ENCODE measurements at regions not wholly inside any gene's neighbourhood (a gene's known extent, or its start where the extent isn't known, plus 50 kb on each side); places are given as distances from the start of the nearest gene placed in this dataset.

- no peaks in the 10 kb centered on the region; the same call in 1 of the 2 replicates for H3K4me1 ChIP-seq
- H3K27ac Mint-ChIP-seq (ENCODE audit: unreplicated experiment): no peak overlapping the region
- intact Hi-C loops (cut with micrococcal nuclease; ENCODE audit: unreplicated experiment): no loop called here
Measured at GRCh38 chr7:88669913-88670312, 89.6 kb upstream of the ZNF804B start.

GRCh38 chr7:88668591-88668990 lies 90.9 kb upstream of the ZNF804B start:
- no peak for TF ChIP-seq CTCF (IDR thresholded peaks at IDR 0.05; ENCODE audit: insufficient read depth in 1 of 2, low read depth in 1 of 2, low read length in 1 of 2, severe bottlenecking in 1 of 2, unreplicated experiment in 1 of 2)

More at GRCh38 chr7:88669913-88670312, 89.6 kb upstream of the ZNF804B start:
- BruUV-seq (replicated peaks): no TSS peak
- Histone ChIP-seq H3K27me3 (replicated peaks; ENCODE audit: control insufficient read depth, insufficient read depth, low read length) (no peaks in the 10 kb centered on the region), H3K9me3 (no peaks in the 10 kb centered on the region), H3K4me3 (ENCODE audit: low read depth, low read length) (no peak overlapping the region), H3K36me3 (ENCODE audit: control insufficient read depth, insufficient read depth, low read length) (no peaks in the 10 kb centered on the region)
- H3K4me3 Mint-ChIP-seq (ENCODE audit: unreplicated experiment): no peak overlapping the region
- H3K4me1 Mint-ChIP-seq (ENCODE audit: low read depth, unreplicated experiment): no peaks in the 10 kb centered on the region
- H3K36me3 Mint-ChIP-seq (ENCODE audit: insufficient read depth, unreplicated experiment): no peaks in the 10 kb centered on the region
- CTCF ChIA-PET: no interaction called here
- no peak for DNase-seq
- POLR2A ChIA-PET: no interaction called here
- no peak for TF ChIP-seq CTCF (IDR thresholded peaks at IDR 0.05; ENCODE audit: insufficient read depth in 1 of 2, low read depth in 1 of 2, low read length in 1 of 2, severe bottlenecking in 1 of 2, unreplicated experiment in 1 of 2)
- peaks cover 8% of the 10 kb centered on the region for H3K27me3 Mint-ChIP-seq (ENCODE audit: insufficient read depth, unreplicated experiment)
- H3K9me3 Mint-ChIP-seq (ENCODE audit: unreplicated experiment): no peaks in the 10 kb centered on the region

GRCh38 chr7:88666626-88667025 lies 92.9 kb upstream of the ZNF804B start:
- H3K4me3 ChIP-seq (ENCODE audit: low read depth, low read length): no peak overlapping the region
- BruUV-seq (replicated peaks): no TSS peak
- H3K9me3 ChIP-seq: no peaks in the 10 kb centered on the region
- Mint-ChIP-seq H3K27ac (ENCODE audit: unreplicated experiment) (no peak overlapping the region), H3K4me1 (ENCODE audit: low read depth, unreplicated experiment) (no peaks in the 10 kb centered on the region), H3K9me3 (ENCODE audit: unreplicated experiment) (no peaks in the 10 kb centered on the region), H3K4me3 (ENCODE audit: unreplicated experiment) (no peak overlapping the region), H3K27me3 (ENCODE audit: insufficient read depth, unreplicated experiment) (peaks cover 5% of the 10 kb centered on the region), H3K36me3 (ENCODE audit: insufficient read depth, unreplicated experiment) (no peaks in the 10 kb centered on the region)
- no peaks in the 10 kb centered on the region for H3K36me3 ChIP-seq (ENCODE audit: control insufficient read depth, insufficient read depth, low read length)
- H3K27me3 ChIP-seq (replicated peaks; ENCODE audit: control insufficient read depth, insufficient read depth, low read length): no peaks in the 10 kb centered on the region
- intact Hi-C loops (cut with micrococcal nuclease; ENCODE audit: unreplicated experiment): no loop called here
- DNase-seq: no peak
- no peaks in the 10 kb centered on the region; the same call in 1 of the 2 replicates for H3K4me1 ChIP-seq
- ChIA-PET POLR2A (no interaction called here), CTCF (no interaction called here)
- no peak for TF ChIP-seq CTCF (IDR thresholded peaks at IDR 0.05; ENCODE audit: insufficient read depth in 1 of 2, low read depth in 1 of 2, low read length in 1 of 2, severe bottlenecking in 1 of 2, unreplicated experiment in 1 of 2)

More at GRCh38 chr7:88668591-88668990, 90.9 kb upstream of the ZNF804B start:
- CTCF ChIA-PET: no interaction called here
- H3K4me1 ChIP-seq: no peaks in the 10 kb centered on the region; the same call in 1 of the 2 replicates
- POLR2A ChIA-PET: no interaction called here
- H3K4me3 ChIP-seq (ENCODE audit: low read depth, low read length): no peak overlapping the region
- no peaks in the 10 kb centered on the region for H3K27me3 ChIP-seq (replicated peaks; ENCODE audit: control insufficient read depth, insufficient read depth, low read length)
- intact Hi-C loops (cut with micrococcal nuclease; ENCODE audit: unreplicated experiment): no loop called here
- no peak overlapping the region for H3K27ac Mint-ChIP-seq (ENCODE audit: unreplicated experiment)
- no peaks in the 10 kb centered on the region for H3K36me3 Mint-ChIP-seq (ENCODE audit: insufficient read depth, unreplicated experiment)
- no peak for DNase-seq
- BruUV-seq (replicated peaks): no TSS peak
- H3K9me3 Mint-ChIP-seq (ENCODE audit: unreplicated experiment): no peaks in the 10 kb centered on the region
- no peak overlapping the region for H3K4me3 Mint-ChIP-seq (ENCODE audit: unreplicated experiment)
- H3K27me3 Mint-ChIP-seq (ENCODE audit: insufficient read depth, unreplicated experiment): peaks cover 8% of the 10 kb centered on the region
- no peaks in the 10 kb centered on the region for H3K9me3 ChIP-seq
- no peaks in the 10 kb centered on the region for H3K36me3 ChIP-seq (ENCODE audit: control insufficient read depth, insufficient read depth, low read length)
- H3K4me1 Mint-ChIP-seq (ENCODE audit: low read depth, unreplicated experiment): no peaks in the 10 kb centered on the region
